H1 (cell line): ENCODE measurements at regions not wholly inside any gene's neighbourhood (a gene's known extent, or its start where the extent isn't known, plus 50 kb on each side); places are given as distances from the start of the nearest gene placed in this dataset.

ENCODE experiments used
- CTCF ChIA-PET: fragments of 300-600 bp; sonication (Branson Sonifier 250); formaldehyde crosslinking; loops from one replicate; lab custom pipeline; 2021; ENCODE audit not compliant: partially characterized antibody; lab: Charles Lee
- POLR2A ChIA-PET: fragments of 300-600 bp; sonication (Branson Sonifier 250); formaldehyde crosslinking; loops from one replicate; lab custom pipeline; 2021; ENCODE audit warnings: inconsistent platforms; ENCODE audit not compliant: partially characterized antibody; lab: Charles Lee
- DNase-seq, 2 experiments: peaks; one replicate each; pipeline versions ENCODE4 v3.0.0 to v3.0.0-alpha.2; 2010 to 2022; ENCODE audit warnings: low spot score in 2 of 2, low read depth in 1 of 2, mixed read lengths in 1 of 2
- FAIRE-seq: peaks from 2 replicates; lab custom pipeline; 2011; peaks lifted over from hg19 to GRCh38; lab: Jason Lieb, UNC
- H2AFZ ChIP-seq: 2 replicates; pipeline ENCODE4 v1.8.1; 2012; ENCODE audit warnings: low read length, inconsistent platforms
- H2AK5ac ChIP-seq: 2 replicates; pipeline ENCODE4 v1.6.1; 2013; ENCODE audit warnings: low read depth, low read length
- H2BK120ac ChIP-seq: replicated peaks from 2 replicates; pipeline ENCODE3; 2013; ENCODE audit warnings: low read depth, low read length, inconsistent platforms
- H2BK12ac ChIP-seq: 2 replicates; pipeline ENCODE4 v1.6.1; 2013; ENCODE audit warnings: low read depth, low read length
- H2BK15ac ChIP-seq: 2 replicates; pipeline ENCODE4 v1.6.1; 2013; ENCODE audit warnings: low read length
- H2BK20ac ChIP-seq: 2 replicates; pipeline ENCODE4 v1.6.1; 2013; ENCODE audit warnings: low read length
- H2BK5ac ChIP-seq: 2 replicates; pipeline ENCODE4 v1.6.1; 2013; ENCODE audit warnings: low read depth, low read length
- H3K14ac ChIP-seq: 2 replicates; pipeline ENCODE4 v1.6.1; 2013; ENCODE audit warnings: inconsistent platforms; ENCODE audit not compliant: insufficient read length
- H3K18ac ChIP-seq: 2 replicates; pipeline ENCODE4 v1.6.1; 2013; ENCODE audit warnings: low read length; ENCODE audit errors: extremely low read depth
- H3K23ac ChIP-seq: 2 replicates; pipeline ENCODE4 v1.6.1; 2013; ENCODE audit warnings: inconsistent platforms; ENCODE audit not compliant: insufficient read length
- H3K23me2 ChIP-seq: 2 replicates; pipeline ENCODE4 v1.6.1; 2013; ENCODE audit warnings: low read depth, low read length
- H3K27ac ChIP-seq: 2 replicates; pipeline ENCODE4 v1.6.1; 2011; ENCODE audit warnings: low read depth, low read length, inconsistent platforms
- H3K27me3 ChIP-seq, 4 experiments: replicated peaks in 1 of 4; 1 replicate in 1 of 4; 2 replicates in 3 of 4; pipeline versions ENCODE4 v1.6.1 to v1.8.1; 2011 to 2013; ENCODE audit warnings: low read length in 3 of 4, mild to moderate bottlenecking in 3 of 4, inconsistent platforms in 2 of 4, mixed read lengths in 2 of 4, moderate library complexity in 1 of 4; ENCODE audit not compliant: control insufficient read depth in 3 of 4, insufficient read depth in 3 of 4; ENCODE audit errors: extremely low read depth in 1 of 4
- H3K36me3 ChIP-seq, 4 experiments: 2 replicates each; pipeline versions ENCODE4 v1.6.1 to v1.8.1; 2011 to 2013; ENCODE audit warnings: mild to moderate bottlenecking in 4 of 4, low read length in 3 of 4, moderate library complexity in 2 of 4, control low read depth in 1 of 4, inconsistent platforms in 1 of 4; ENCODE audit not compliant: insufficient read depth in 4 of 4, control insufficient read depth in 2 of 4
- H3K4ac ChIP-seq: replicated peaks from 2 replicates; pipeline ENCODE3; 2013; ENCODE audit warnings: low read length, low read depth, mixed read lengths, inconsistent platforms; ENCODE audit not compliant: insufficient read length
- H3K4me1 ChIP-seq, 4 experiments: replicated peaks in 1 of 4; 1 replicate in 1 of 4; 2 replicates in 3 of 4; pipeline versions ENCODE4 v1.6.1 to v1.8.1; 2011 to 2013; ENCODE audit warnings: low read length in 3 of 4, inconsistent platforms in 2 of 4, mixed read lengths in 1 of 4; ENCODE audit not compliant: insufficient read depth in 4 of 4, control insufficient read depth in 3 of 4
- H3K4me2 ChIP-seq, 2 experiments: 2 replicates each; pipeline versions ENCODE4 v1.6.1 to v1.8.1; 2011 to 2013; ENCODE audit warnings: low read depth in 2 of 2, low read length in 2 of 2, control low read depth in 1 of 2, inconsistent platforms in 1 of 2, mild to moderate bottlenecking in 1 of 2; ENCODE audit not compliant: insufficient read depth in 1 of 2
- H3K4me3 ChIP-seq, 4 experiments: fragments of 200-600, 300-600 bp in 1 of 4; sonication (generic), shearing (Covaris generic), sonication (Bioruptor Twin) in 1 of 4; 2 replicates each; pipeline versions ENCODE4 v1.5.1 to v1.8.1; 2011 to 2016; ENCODE audit warnings: low read length in 4 of 4, low read depth in 3 of 4, control low read depth in 2 of 4, inconsistent platforms in 2 of 4, mild to moderate bottlenecking in 2 of 4, mixed read lengths in 1 of 4, moderate library complexity in 1 of 4; ENCODE audit not compliant: insufficient read depth in 2 of 4; ENCODE audit errors: extremely low read depth in 1 of 4
- H3K56ac ChIP-seq: replicated peaks from 2 replicates; pipeline ENCODE3; 2013; ENCODE audit warnings: low read depth, mild to moderate bottlenecking, mixed read lengths, low read length, inconsistent platforms; ENCODE audit not compliant: insufficient read length
- H3K79me1 ChIP-seq: 2 replicates; pipeline ENCODE4 v1.6.1; 2013; ENCODE audit warnings: low read depth, low read length, control low read depth
- H3K79me2 ChIP-seq, 2 experiments: 2 replicates each; pipeline versions ENCODE4 v1.6.1 to v1.8.1; 2012 to 2013; ENCODE audit warnings: low read length in 2 of 2, mild to moderate bottlenecking in 2 of 2, inconsistent platforms in 1 of 2; ENCODE audit not compliant: insufficient read depth in 2 of 2, control insufficient read depth in 1 of 2
- H3K9ac ChIP-seq, 4 experiments: replicated peaks in 1 of 4; 1 replicate in 1 of 4; 2 replicates in 3 of 4; pipeline versions ENCODE4 v1.6.1 to v1.8.1; 2011 to 2013; ENCODE audit warnings: low read depth in 3 of 4, low read length in 3 of 4, control low read depth in 2 of 4, mild to moderate bottlenecking in 2 of 4, moderate library complexity in 2 of 4, inconsistent platforms in 1 of 4; ENCODE audit errors: extremely low read depth in 1 of 4
- H3K9me3 ChIP-seq, 2 experiments: 2 replicates each; pipeline versions ENCODE4 v1.6.1 to v1.8.1; 2012 to 2013; ENCODE audit warnings: mild to moderate bottlenecking in 2 of 2, moderate library complexity in 2 of 2, control low read depth in 1 of 2, inconsistent platforms in 1 of 2, low read depth in 1 of 2, low read length in 1 of 2, mixed read lengths in 1 of 2; ENCODE audit not compliant: insufficient read depth in 2 of 2
- H4K20me1 ChIP-seq, 2 experiments: replicated peaks in 1 of 2; 2 replicates each; pipeline versions ENCODE3 to v1.8.1; 2011 to 2013; ENCODE audit warnings: inconsistent platforms in 2 of 2, low read length in 2 of 2, mild to moderate bottlenecking in 1 of 2; ENCODE audit not compliant: insufficient read depth in 2 of 2, control insufficient read depth in 1 of 2
- H4K5ac ChIP-seq: 2 replicates; pipeline ENCODE4 v1.6.1; 2013; ENCODE audit warnings: low read length, low read depth, mixed read lengths, inconsistent platforms; ENCODE audit not compliant: insufficient read length
- H4K8ac ChIP-seq: 2 replicates; pipeline ENCODE4 v1.8.0; 2013; ENCODE audit warnings: mild to moderate bottlenecking, moderate library complexity, low read length, inconsistent platforms; ENCODE audit not compliant: insufficient read depth; ENCODE audit errors: extremely low read depth
- H4K91ac ChIP-seq: replicated peaks from 2 replicates; pipeline ENCODE3; 2013; ENCODE audit warnings: low read length, mixed read lengths, inconsistent platforms; ENCODE audit not compliant: insufficient read length
- CBX5 ChIP-seq: fragments of 300-800, 300-1000 bp; sonication (generic); IDR thresholded peaks from 2 replicates; pipeline ENCODE4 v1.7.1; 2016; ENCODE audit warnings: antibody characterized with exemption, low read length, low read depth
- CHD1 ChIP-seq: IDR thresholded peaks from 2 replicates; pipeline ENCODE4 v1.6.1; 2012; ENCODE audit warnings: low read depth, low read length, improper control_type of control experiment
- CHD2 ChIP-seq: IDR thresholded peaks from 2 replicates; pipeline ENCODE4 v1.6.1; 2012; ENCODE audit warnings: low read length, improper control_type of control experiment
- CREB1 ChIP-seq: IDR thresholded peaks from 2 replicates; pipeline ENCODE4 v1.6.1; 2012; ENCODE audit warnings: inconsistent platforms
- FOSL1 ChIP-seq: IDR thresholded peaks from 2 replicates; pipeline ENCODE4 v1.6.1; 2011; ENCODE audit warnings: mild to moderate bottlenecking, low read depth, low read length, moderate library complexity; ENCODE audit not compliant: insufficient read depth
- GABPA ChIP-seq: IDR thresholded peaks from 2 replicates; pipeline ENCODE4 v1.6.1; 2011; ENCODE audit warnings: mild to moderate bottlenecking, low read length, moderate library complexity, borderline replicate concordance; ENCODE audit not compliant: insufficient read depth
- GTF2F1 ChIP-seq: IDR thresholded peaks from 2 replicates; pipeline ENCODE4 v1.6.1; 2012; ENCODE audit warnings: low read depth, low read length, improper control_type of control experiment, borderline replicate concordance
- HDAC6 ChIP-seq: IDR thresholded peaks from one replicate; pipeline ENCODE4 v1.7.1; 2012; ENCODE audit warnings: low read depth, mild to moderate bottlenecking, inconsistent platforms, low read length, moderate library complexity
- NRF1 ChIP-seq: IDR thresholded peaks from 2 replicates; pipeline ENCODE4 v1.6.1; 2011; ENCODE audit warnings: mild to moderate bottlenecking, low read depth, low read length, improper control_type of control experiment
- RAD21 ChIP-seq, 2 experiments: IDR thresholded peaks in 1 of 2; conservative IDR thresholded peaks in 1 of 2; 2 replicates each; pipeline ENCODE4 v1.6.1; 2011; ENCODE audit warnings: low read depth in 2 of 2, low read length in 2 of 2, improper control_type of control experiment in 1 of 2, inconsistent platforms in 1 of 2, mild to moderate bottlenecking in 1 of 2, moderate library complexity in 1 of 2
- RNF2 ChIP-seq: fragments of 200-900, 300-1000 bp; sonication (generic); IDR thresholded peaks from 2 replicates; pipeline ENCODE4 v1.7.1; 2016; ENCODE audit warnings: borderline replicate concordance, low read depth, mild to moderate bottlenecking, antibody characterized with exemption, low read length; ENCODE audit not compliant: poor library complexity, severe bottlenecking; ENCODE audit errors: missing control alignments
- SAP30 ChIP-seq: fragments of 300-600 bp; sonication (generic); IDR thresholded peaks from 2 replicates; pipeline ENCODE4 v1.7.1; 2012; ENCODE audit warnings: low read length, moderate library complexity, mild to moderate bottlenecking, inconsistent platforms; ENCODE audit not compliant: insufficient read depth, insufficient replicate concordance
- SP2 ChIP-seq: IDR thresholded peaks from 2 replicates; pipeline ENCODE4 v1.6.1; 2012; ENCODE audit warnings: mild to moderate bottlenecking, low read length, inconsistent platforms
- SP4 ChIP-seq: IDR thresholded peaks from 2 replicates; pipeline ENCODE4 v1.6.1; 2012; ENCODE audit warnings: low read length, inconsistent platforms
- SUZ12 ChIP-seq: fragments of 200-600 bp; sonication (generic); IDR thresholded peaks from 2 replicates; pipeline ENCODE4 v1.6.1; 2012; ENCODE audit warnings: mild to moderate bottlenecking, inconsistent platforms, low read length, moderate library complexity, mixed read lengths
- WGBS, 2 experiments: shearing (Covaris generic) in 1 of 2; methylation state at CpG; one replicate each; pipeline versions ENCODE4 v1.1.6 to v1.1.7; 2013 to 2015; ENCODE audit warnings: low lambda C conversion rate in 2 of 2, mixed read lengths in 2 of 2, inconsistent platforms in 1 of 2, low coverage in 1 of 2, missing lambda C conversion rate in 1 of 2; ENCODE audit not compliant: insufficient replicate concordance in 2 of 2, insufficient coverage in 1 of 2, insufficient read length in 1 of 2; ENCODE audit errors: extremely low coverage in 1 of 2, missing lambda C conversion rate in 1 of 2; 5-methylcytosine and 5-hydroxymethylcytosine counted together

GRCh38 chr14:83041224-83041623, 1507.6 kb upstream of the SEL1L start:
- H3K23ac ChIP-seq = no peak overlapping the region
- no peak overlapping the region for H3K4ac ChIP-seq
- no peak overlapping the region for H4K5ac ChIP-seq
- no peak overlapping the region for H3K18ac ChIP-seq
- H3K4me2 ChIP-seq = peak overlapping the region in 1 of 2 experiments; percentile 20; a peak in 1 of 4 replicates
- no peaks in the 10 kb centered on the region for H4K20me1 ChIP-seq
- FAIRE-seq (no peak), DNase-seq (no peak)
- H3K36me3 ChIP-seq = no peaks in the 10 kb centered on the region
- H3K56ac ChIP-seq = no peak overlapping the region
- H3K79me2 ChIP-seq = no peaks in the 10 kb centered on the region
- no peaks in the 10 kb centered on the region for H3K4me1 ChIP-seq
- H3K9me3 ChIP-seq = no peaks in the 10 kb centered on the region
- H3K27me3 ChIP-seq = no peaks in the 10 kb centered on the region
- H2AK5ac ChIP-seq = no peak overlapping the region
- ChIA-PET POLR2A (no interaction called here), CTCF (no interaction called here)
- H4K8ac ChIP-seq = no peak overlapping the region
- no peak overlapping the region for H3K27ac ChIP-seq
- H3K9ac ChIP-seq = no peak overlapping the region
- no peak overlapping the region for H2BK5ac ChIP-seq
- H3K4me3 ChIP-seq = no peak overlapping the region
- no peaks in the 10 kb centered on the region for H3K79me1 ChIP-seq
- H3K14ac ChIP-seq = no peak overlapping the region
- WGBS, 2 experiments = 76% methylated on average over 2 of the region's 2 CpGs; no CpG with 5 or more reads in 1 of the 2 experiments
- H2BK15ac ChIP-seq = no peak overlapping the region
- H2BK20ac ChIP-seq = no peak overlapping the region
- no peak overlapping the region for H2BK120ac ChIP-seq
- no peak overlapping the region for H4K91ac ChIP-seq
- no peak overlapping the region for H2AFZ ChIP-seq
- no peak overlapping the region for H2BK12ac ChIP-seq
- peaks cover 2% of the 10 kb centered on the region; the same call in 1 of the 2 replicates for H3K23me2 ChIP-seq
- TF ChIP-seq CHD2 (no peak), GABPA (no peak), SAP30 (no peak), CHD1 (no peak), RAD21 (IDR thresholded peaks at IDR 0.05 in 1 of 2, conservative IDR thresholded peaks at IDR 0.05 in 1 of 2; ENCODE audit: low read depth in 2 of 2, low read length in 2 of 2) (no peak), SP4 (no peak), SUZ12 (no peak), CBX5 (no peak), GTF2F1 (no peak), NRF1 (no peak), CREB1 (no peak), SP2 (no peak), RNF2 (no peak), FOSL1 (no peak), HDAC6 (no peak)
